Peyer's patch (tissue), 4 donors: ENCODE measurements at regions not wholly inside any gene's neighbourhood (a gene's known extent, or its start where the extent isn't known, plus 50 kb on each side); places are given as distances from the start of the nearest gene placed in this dataset.

Experiments
- CTCF ChIP-seq, 6 experiments: fragments of 450-650 bp in 4 of 6; fragments of 200-600 bp in 2 of 6; sonication (generic) in 1 of 6; IDR thresholded peaks; one replicate each; pipeline ENCODE4 v1.5.1; 2017 to 2019; ENCODE audit warnings: antibody characterized with exemption in 6 of 6, mild to moderate bottlenecking in 3 of 6, moderate library complexity in 1 of 6
- POLR2A ChIP-seq, 2 donors: fragments of 450-650 bp; IDR thresholded peaks; one replicate each; pipeline ENCODE4 v1.5.1; 2017; ENCODE audit warnings: antibody characterized with exemption in 2 of 2, mild to moderate bottlenecking in 2 of 2, moderate library complexity in 2 of 2

- TF ChIP-seq CTCF (IDR thresholded peaks at IDR 0.05) (no peak), POLR2A (IDR thresholded peaks at IDR 0.05) (no peak)
Observed at GRCh38 chr11:127448101-127448500, 447.5 kb upstream of the KIRREL3 start.
